IMR-90 (cell line): ENCODE measurements at regions not wholly inside any gene's neighbourhood (a gene's known extent, or its start where the extent isn't known, plus 50 kb on each side); places are given as distances from the start of the nearest gene placed in this dataset.

Experiments
- ATAC-seq: fragments of 200-7000 bp; cut with Tn5 transposase; 2 replicates; pipeline ENCODE4 v1.9.1; 2020; ENCODE audit warnings: low read depth, mild to moderate bottlenecking, moderate library complexity
- BruUV-seq: library from RNA; stranded (reverse); fragments of 400-500 nt; replicated peaks from 2 replicates; lab custom pipeline; 2021; lab: Mats Ljungman, UMichigan
- CTCF ChIA-PET: fragments of 300-600 bp; formaldehyde crosslinking; extraction: SDS; loops from one replicate; lab custom pipeline; 2021; ENCODE audit warnings: antibody characterized with exemption; lab: Yijun Ruan, JAX
- POLR2A ChIA-PET: fragments of 300-600 bp; sonication (Branson Sonifier 250); formaldehyde crosslinking; loops from one replicate; lab custom pipeline; 2022; ENCODE audit warnings: antibody characterized with exemption; ENCODE audit not compliant: unreplicated experiment; lab: Charles Lee
- DNase-seq: peaks from one replicate; pipeline ENCODE4 v3.0.0; 2013
- H2AFZ ChIP-seq: replicated peaks from 2 replicates; pipeline ENCODE3; 2013; ENCODE audit warnings: low read length, mild to moderate bottlenecking; ENCODE audit not compliant: poor library complexity
- H2AK5ac ChIP-seq: 2 replicates; pipeline ENCODE4 v1.6.1; 2013; ENCODE audit warnings: low read depth, low read length, inconsistent platforms
- H2AK9ac ChIP-seq: replicated peaks from 2 replicates; pipeline ENCODE3; 2013; ENCODE audit warnings: mild to moderate bottlenecking, low read depth, low read length, moderate library complexity; ENCODE audit not compliant: poor library complexity
- H2BK120ac ChIP-seq: 2 replicates; pipeline ENCODE4 v1.6.1; 2013; ENCODE audit warnings: low read depth, low read length, inconsistent platforms
- H2BK15ac ChIP-seq: 3 replicates; pipeline ENCODE4 v1.6.1; 2013; ENCODE audit warnings: low read depth, low read length, inconsistent platforms
- H2BK20ac ChIP-seq: 2 replicates; pipeline ENCODE4 v1.6.1; 2013; ENCODE audit warnings: low read depth, mild to moderate bottlenecking, inconsistent platforms, low read length, moderate library complexity
- H2BK5ac ChIP-seq: 2 replicates; pipeline ENCODE4 v1.6.1; 2013; ENCODE audit warnings: mild to moderate bottlenecking, low read depth, low read length, inconsistent platforms; ENCODE audit not compliant: poor library complexity, severe bottlenecking
- H3K14ac ChIP-seq: replicated peaks from 2 replicates; pipeline ENCODE4 v1.6.1; 2013; ENCODE audit warnings: low read depth, low read length, inconsistent platforms
- H3K18ac ChIP-seq: 2 replicates; pipeline ENCODE4 v1.6.1; 2013; ENCODE audit warnings: low read depth, low read length, control low read depth
- H3K23ac ChIP-seq: 2 replicates; pipeline ENCODE4 v1.6.1; 2013; ENCODE audit warnings: low read depth, low read length, inconsistent platforms
- H3K27ac ChIP-seq: 2 replicates; pipeline ENCODE4 v1.5.1; 2013; ENCODE audit warnings: mild to moderate bottlenecking, control low read depth, low read length; ENCODE audit not compliant: insufficient read depth
- H3K27me3 ChIP-seq: 2 replicates; pipeline ENCODE4 v1.6.1; 2013; ENCODE audit warnings: low read length; ENCODE audit not compliant: control insufficient read depth, insufficient read depth
- H3K36me3 ChIP-seq: 2 replicates; pipeline ENCODE4 v1.6.1; 2013; ENCODE audit warnings: low read length, mixed read lengths; ENCODE audit not compliant: control insufficient read depth, insufficient read depth
- H3K4ac ChIP-seq: 2 replicates; pipeline ENCODE4 v1.6.1; 2013; ENCODE audit warnings: low read depth, low read length, inconsistent platforms
- H3K4me1 ChIP-seq: 2 replicates; pipeline ENCODE4 v1.6.1; 2013; ENCODE audit warnings: low read length, mixed read lengths; ENCODE audit not compliant: control insufficient read depth, insufficient read depth
- H3K4me2 ChIP-seq: 2 replicates; pipeline ENCODE4 v1.6.1; 2013; ENCODE audit warnings: low read depth, mild to moderate bottlenecking, control low read depth, low read length, moderate library complexity
- H3K4me3 ChIP-seq: 2 replicates; pipeline ENCODE4 v1.5.1; 2013; ENCODE audit warnings: low read depth, mild to moderate bottlenecking, control low read depth, low read length, moderate library complexity; ENCODE audit not compliant: insufficient read depth
- H3K56ac ChIP-seq: 2 replicates; pipeline ENCODE4 v1.6.1; 2013; ENCODE audit warnings: low read length, inconsistent platforms; ENCODE audit not compliant: insufficient read depth; ENCODE audit errors: extremely low read depth
- H3K79me1 ChIP-seq, 2 experiments: 2 replicates each; pipeline ENCODE4 v1.6.1; 2013; ENCODE audit warnings: low read length in 2 of 2, inconsistent platforms in 1 of 2, low read depth in 1 of 2
- H3K9ac ChIP-seq: 2 replicates; pipeline ENCODE4 v1.6.1; 2013; ENCODE audit warnings: low read depth, low read length, control low read depth
- H3K9me1 ChIP-seq: 2 replicates; pipeline ENCODE4 v1.6.1; 2013; ENCODE audit warnings: low read length, inconsistent platforms; ENCODE audit not compliant: insufficient read depth
- H3K9me3 ChIP-seq: 2 replicates; pipeline ENCODE4 v1.6.1; 2013; ENCODE audit warnings: low read length; ENCODE audit not compliant: control insufficient read depth, insufficient read depth
- H4K20me1 ChIP-seq: 2 replicates; pipeline ENCODE4 v1.6.1; 2013; ENCODE audit warnings: low read length, inconsistent platforms; ENCODE audit not compliant: insufficient read depth
- H4K5ac ChIP-seq: 2 replicates; pipeline ENCODE4 v1.6.1; 2013; ENCODE audit warnings: mild to moderate bottlenecking, low read depth, low read length, control low read depth
- H4K8ac ChIP-seq, 2 experiments: 2 replicates each; pipeline ENCODE4 v1.6.1; 2013; ENCODE audit warnings: low read depth in 2 of 2, low read length in 2 of 2, control low read depth in 1 of 2, inconsistent platforms in 1 of 2
- H4K91ac ChIP-seq: 2 replicates; pipeline ENCODE4 v1.6.1; 2013; ENCODE audit warnings: low read depth, low read length, inconsistent platforms; ENCODE audit not compliant: insufficient read depth
- BHLHE40 ChIP-seq: fragments of 150-350 bp; IDR thresholded peaks from 2 replicates; pipeline ENCODE4 v1.6.1; 2016; ENCODE audit warnings: mild to moderate bottlenecking, low read depth, low read length
- CEBPB ChIP-seq: IDR thresholded peaks from 2 replicates; pipeline ENCODE4 v1.6.1; 2012; ENCODE audit warnings: low read depth, low read length, improper control_type of control experiment
- CHD1 ChIP-seq: IDR thresholded peaks from 2 replicates; pipeline ENCODE4 v1.6.1; 2012; ENCODE audit warnings: low read depth, low read length, improper control_type of control experiment
- CTCF ChIP-seq: conservative IDR thresholded peaks from 2 replicates; pipeline ENCODE4 v1.5.1; 2012; ENCODE audit warnings: mild to moderate bottlenecking, low read depth, low read length, improper control_type of control experiment
- ELK1 ChIP-seq: fragments of 150-350 bp; IDR thresholded peaks from 2 replicates; pipeline ENCODE4 v1.6.1; 2016; ENCODE audit warnings: low read depth, mild to moderate bottlenecking, low read length, moderate library complexity, borderline replicate concordance
- FOS ChIP-seq: fragments of 150-350 bp; IDR thresholded peaks from 2 replicates; pipeline ENCODE4 v1.6.1; 2016; ENCODE audit warnings: low read depth, low read length
- MAFK ChIP-seq: IDR thresholded peaks from 2 replicates; pipeline ENCODE4 v1.6.1; 2012; ENCODE audit warnings: low read depth, low read length, improper control_type of control experiment
- MAZ ChIP-seq: IDR thresholded peaks from 2 replicates; pipeline ENCODE4 v1.6.1; 2012; ENCODE audit warnings: low read depth, mild to moderate bottlenecking, low read length, improper control_type of control experiment, moderate library complexity, borderline replicate concordance
- MXI1 ChIP-seq: IDR thresholded peaks from 2 replicates; pipeline ENCODE4 v1.6.1; 2012; ENCODE audit warnings: low read depth, mild to moderate bottlenecking, low read length, moderate library complexity, borderline replicate concordance
- NFE2L2 ChIP-seq: fragments of 150-350 bp; IDR thresholded peaks from 2 replicates; pipeline ENCODE4 v1.6.1; 2016; ENCODE audit warnings: low read depth, mild to moderate bottlenecking, low read length
- POLR2A ChIP-seq: IDR thresholded peaks from 2 replicates; pipeline ENCODE4 v1.6.1; 2012; ENCODE audit warnings: mild to moderate bottlenecking, low read depth, low read length
- RAD21 ChIP-seq: IDR thresholded peaks from 2 replicates; pipeline ENCODE4 v1.6.1; 2012; ENCODE audit warnings: low read length, improper control_type of control experiment
- RCOR1 ChIP-seq: IDR thresholded peaks from 2 replicates; pipeline ENCODE4 v1.6.1; 2012; ENCODE audit warnings: mild to moderate bottlenecking, low read length, improper control_type of control experiment; ENCODE audit not compliant: insufficient replicate concordance
- RFX5 ChIP-seq: IDR thresholded peaks from 2 replicates; pipeline ENCODE4 v1.8.0; 2012; ENCODE audit warnings: low read depth, mild to moderate bottlenecking, low read length, moderate library complexity
- SMC3 ChIP-seq: fragments of 150-350 bp; IDR thresholded peaks from 2 replicates; pipeline ENCODE4 v1.6.1; 2016; ENCODE audit warnings: low read depth, mild to moderate bottlenecking, antibody characterized with exemption, low read length, moderate library complexity
- USF2 ChIP-seq: fragments of 150-350 bp; IDR thresholded peaks from 2 replicates; pipeline ENCODE4 v1.6.1; 2017; ENCODE audit warnings: mild to moderate bottlenecking, antibody characterized with exemption, low read length, low read depth
- WGBS, 2 experiments: methylation state at CpG; one replicate each; pipeline versions ENCODE4 v1.1.5 to v1.1.7; 2013; ENCODE audit warnings: missing lambda C conversion rate in 2 of 2; ENCODE audit not compliant: insufficient read length in 1 of 2; ENCODE audit errors: extremely low coverage in 2 of 2; 5-methylcytosine and 5-hydroxymethylcytosine counted together
- dilution Hi-C: fragments of 300-500 bp; cut with HindIII; formaldehyde crosslinking; loops from one replicate; pipeline ENCODE4 v1.14.3; 2018; ENCODE audit warnings: low sequenced_read_pairs; ENCODE audit not compliant: unreplicated experiment
- in situ Hi-C: fragments of 300-500 bp; cut with MboI; formaldehyde crosslinking; loops from 3 replicates; pipeline ENCODE4 v1.14.3; 2019; ENCODE audit warnings: low sequenced_read_pairs, inconsistent platforms, mixed read lengths
- intact Hi-C: fragments of 100-400 bp; cut with micrococcal nuclease; formaldehyde crosslinking; loops from 2 replicates; pipeline ENCODE4 v1.10.0; 2022

GRCh38 chr11:109291553-109291952 lies 130.4 kb upstream of the C11orf87 start:
- Histone ChIP-seq H2BK5ac (no peak overlapping the region), H3K4me3 (no peak overlapping the region), H4K20me1 (no peaks in the 10 kb centered on the region), H3K56ac (no peak overlapping the region), H2AK9ac (no peak overlapping the region), H3K36me3 (no peaks in the 10 kb centered on the region), H4K5ac (no peak overlapping the region), H3K79me1 (no peaks in the 10 kb centered on the region), H3K9me3 (no peaks in the 10 kb centered on the region), H3K9me1 (no peaks in the 10 kb centered on the region), H3K14ac (no peak overlapping the region), H3K4me2 (no peak overlapping the region), H2BK20ac (no peak overlapping the region), H2AFZ (no peak overlapping the region), H3K18ac (no peak overlapping the region), H4K91ac (no peak overlapping the region), H3K27ac (no peak overlapping the region), H2AK5ac (no peak overlapping the region), H2BK120ac (no peak overlapping the region), H3K27me3 (no peaks in the 10 kb centered on the region), H3K23ac (no peak overlapping the region), H3K4ac (no peak overlapping the region), H3K4me1 (no peaks in the 10 kb centered on the region), H3K9ac (no peak overlapping the region), H2BK15ac (no peak overlapping the region), H4K8ac (no peak overlapping the region)
- BruUV-seq = no TSS peak
- ATAC-seq (no peak), DNase-seq (no peak)
- TF ChIP-seq POLR2A = no peak
- no peak for TF ChIP-seq USF2
- no peak for TF ChIP-seq CHD1
- TF ChIP-seq RCOR1 = no peak
- TF ChIP-seq MAFK = no peak
- no peak for TF ChIP-seq RFX5
- TF ChIP-seq SMC3 = no peak
- TF ChIP-seq MAZ = no peak
- no peak for TF ChIP-seq FOS
- no peak for TF ChIP-seq CTCF
- TF ChIP-seq ELK1 = no peak
- no peak for TF ChIP-seq CEBPB
- no peak for TF ChIP-seq RAD21
- no peak for TF ChIP-seq MXI1
- TF ChIP-seq BHLHE40 = no peak
- no peak for TF ChIP-seq NFE2L2
- CTCF ChIA-PET = no interaction called here
- in situ Hi-C loops = no loop called here
- POLR2A ChIA-PET = no interaction called here
- WGBS, 2 experiments = no CpG with 5 or more reads among the region's 2 CpGs
- intact Hi-C loops = no loop called here
- dilution Hi-C loops = no loop called here
